ENCODE measurements at regions not wholly inside any gene's neighbourhood (a gene's known extent, or its start where the extent isn't known, plus 50 kb on each side); places are given as distances from the start of the nearest gene placed in this dataset.
A peak's percentile ranks its signal among the peaks of the same experiment; 100 is the strongest.
"Not testable (repeated sequence)": the region's sequence is repeated elsewhere in the genome, so short reads cannot be mapped to it uniquely, and the experiment has no call there.

DNA sequence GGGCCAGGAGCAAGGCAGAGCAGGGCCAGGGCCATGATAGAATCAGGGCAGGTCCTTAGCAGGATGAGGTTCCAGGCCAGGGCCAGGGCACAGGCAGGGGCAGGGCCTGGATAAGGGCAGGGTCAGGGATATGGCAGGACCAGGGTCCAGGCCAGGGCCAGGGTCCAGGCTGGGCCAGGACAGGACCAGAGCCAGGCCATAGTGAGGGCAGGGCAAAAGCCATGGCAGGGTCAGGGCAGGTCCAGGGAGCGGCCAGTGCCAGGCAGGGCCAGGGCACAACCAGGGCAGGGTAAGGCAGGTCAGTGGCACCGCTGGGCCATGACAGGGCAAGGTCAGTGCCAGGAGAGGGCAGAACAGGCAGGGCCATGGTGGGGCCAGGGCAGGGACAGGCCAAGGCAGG, 152.2 kb downstream of the LIPI start:
- no peak for DNase-seq (ENCODE audit: low read depth in 4 of 4, low spot score in 3 of 4)

DNA sequence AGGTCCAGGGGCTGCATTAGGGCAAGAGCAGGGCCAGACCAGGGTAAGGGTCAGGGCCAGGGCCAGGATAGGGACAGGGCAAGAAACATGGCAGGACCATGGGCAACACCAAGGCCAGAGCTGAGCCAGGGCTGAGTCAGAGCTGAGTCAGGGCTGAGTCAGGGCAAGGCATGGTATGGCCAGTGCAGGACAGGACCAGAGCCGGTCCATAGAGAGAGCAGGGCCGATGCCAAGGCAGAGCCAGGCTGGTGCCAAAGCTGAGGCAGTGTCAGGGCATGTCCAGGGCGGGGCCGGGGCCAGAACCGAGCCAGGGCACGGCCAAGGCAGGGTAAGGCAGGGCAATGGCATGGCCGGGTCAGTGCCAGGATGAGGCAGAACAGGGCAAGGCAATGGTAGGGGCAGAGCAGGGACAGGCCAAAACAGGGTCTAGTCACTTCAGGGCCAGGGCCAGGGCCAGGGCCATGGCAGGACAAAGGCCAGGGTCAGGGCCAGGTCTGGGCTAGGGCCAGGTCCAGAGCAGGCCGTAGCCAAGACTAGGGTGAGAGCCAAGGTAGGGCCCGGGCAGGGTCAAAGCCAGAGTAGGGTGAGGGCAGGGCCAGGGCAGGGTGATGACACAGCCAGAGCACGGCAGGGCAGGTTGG, 152.8 kb downstream of the LIPI start:
- not testable (repeated sequence) for DNase-seq (ENCODE audit: low read depth in 4 of 4, low spot score in 3 of 4)

DNA sequence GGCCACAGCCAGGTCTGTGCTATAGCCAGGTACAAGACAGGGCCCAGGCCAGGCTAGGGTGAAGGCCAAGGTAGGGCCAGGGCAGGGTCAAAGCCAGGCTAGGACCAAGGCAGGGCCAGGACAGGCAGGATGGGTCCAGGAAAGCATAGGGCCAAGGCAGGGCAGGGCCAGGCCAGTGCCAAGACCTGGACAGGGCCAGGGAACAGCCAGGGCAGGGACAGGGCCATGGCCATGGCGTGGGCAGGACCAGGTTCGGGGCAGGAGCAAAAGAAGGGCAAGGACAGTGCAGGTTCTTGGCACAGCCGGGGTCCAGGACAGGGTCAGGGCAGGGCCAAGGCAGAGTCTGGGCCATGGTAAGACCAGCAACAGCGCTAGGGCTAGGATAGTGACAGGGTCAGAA, 153.4 kb downstream of the LIPI start:
- no peak for DNase-seq (ENCODE audit: low read depth in 4 of 4, low spot score in 3 of 4)

DNA sequence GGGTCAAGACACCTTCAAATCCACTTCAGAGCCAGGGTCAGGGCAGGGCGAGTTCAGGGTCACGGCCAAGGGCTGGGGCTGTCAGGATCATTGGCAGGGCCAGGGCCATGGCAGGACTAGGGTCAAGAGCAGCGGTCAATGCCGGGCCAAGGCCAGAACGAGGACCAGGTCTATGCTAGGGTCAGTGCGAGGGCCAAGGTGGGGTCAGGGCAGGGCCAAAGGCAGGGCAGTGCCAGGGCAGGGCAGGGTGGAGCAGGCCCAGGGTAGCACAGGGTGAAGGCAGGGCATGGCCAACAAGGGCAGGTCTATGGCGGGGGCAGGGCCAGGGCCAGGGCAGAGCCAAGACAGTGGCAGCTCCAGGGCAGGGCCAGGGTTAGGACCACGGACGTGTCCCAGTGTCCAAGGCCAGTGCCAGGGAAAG, 154.0 kb downstream of the LIPI start:
- DNase-seq (ENCODE audit: low read depth in 4 of 4, low spot score in 3 of 4): no peak

DNA sequence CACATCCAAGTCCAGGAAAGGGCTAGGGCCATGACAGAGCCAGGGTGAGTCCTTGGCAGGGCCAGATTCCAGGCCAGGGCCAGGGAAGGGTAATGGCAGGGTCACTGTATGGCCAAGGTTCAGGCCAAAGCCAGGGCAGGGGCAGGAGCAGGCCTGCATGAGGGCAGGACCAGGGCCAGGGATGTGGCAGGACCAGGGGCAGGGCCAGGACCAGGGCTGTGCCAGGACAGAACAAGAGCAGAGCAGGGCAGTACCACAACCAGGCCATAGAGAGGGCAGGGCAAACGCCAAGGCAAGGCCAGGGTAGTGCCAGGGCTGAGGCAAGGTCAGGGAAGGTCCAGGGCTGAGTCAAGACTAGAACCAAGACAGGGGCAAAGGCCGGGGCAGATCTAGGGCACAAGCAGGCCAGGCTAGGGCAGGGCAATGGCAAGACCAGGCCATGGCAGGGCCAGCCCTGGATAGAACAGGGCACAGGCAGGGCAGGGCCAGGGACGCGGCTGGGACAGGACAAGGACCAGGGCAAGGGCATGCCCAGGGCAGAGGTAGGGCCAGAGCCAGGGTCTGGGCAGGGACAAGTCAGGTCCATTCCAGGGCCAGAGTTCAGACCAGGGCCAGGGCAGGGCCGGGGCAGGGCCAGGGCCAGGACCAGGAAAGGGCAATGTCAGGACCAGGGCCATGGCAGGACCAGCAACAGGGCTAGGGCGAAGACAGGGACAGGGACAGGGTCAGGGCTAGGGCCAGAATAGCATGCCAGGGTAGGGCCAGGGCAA, 154.8 kb downstream of the LIPI start:
- not testable (repeated sequence) for DNase-seq (ENCODE audit: low read depth in 4 of 4, low spot score in 3 of 4)

DNA sequence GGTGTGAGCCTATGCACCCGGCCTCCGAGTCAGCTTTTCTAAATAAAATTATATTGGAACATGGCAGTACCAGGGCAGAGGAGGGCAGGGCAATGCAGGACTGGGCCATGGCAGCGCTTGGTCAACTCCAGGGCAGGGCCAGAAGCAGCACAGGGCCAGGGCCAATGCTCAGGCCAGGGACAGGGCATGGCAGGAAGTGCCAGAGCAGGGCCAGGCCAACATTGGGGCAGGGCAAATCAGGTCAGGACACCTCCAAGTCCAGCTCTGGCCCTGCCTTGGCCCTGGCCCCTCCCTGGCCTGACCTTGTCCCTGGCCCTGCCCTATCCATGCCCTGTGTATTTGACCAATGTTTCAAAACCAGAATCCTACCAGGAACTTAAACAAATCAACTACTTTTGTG, 156.1 kb downstream of the LIPI start:
- no peak for DNase-seq (ENCODE audit: low read depth in 4 of 4, low spot score in 3 of 4)

DNA sequence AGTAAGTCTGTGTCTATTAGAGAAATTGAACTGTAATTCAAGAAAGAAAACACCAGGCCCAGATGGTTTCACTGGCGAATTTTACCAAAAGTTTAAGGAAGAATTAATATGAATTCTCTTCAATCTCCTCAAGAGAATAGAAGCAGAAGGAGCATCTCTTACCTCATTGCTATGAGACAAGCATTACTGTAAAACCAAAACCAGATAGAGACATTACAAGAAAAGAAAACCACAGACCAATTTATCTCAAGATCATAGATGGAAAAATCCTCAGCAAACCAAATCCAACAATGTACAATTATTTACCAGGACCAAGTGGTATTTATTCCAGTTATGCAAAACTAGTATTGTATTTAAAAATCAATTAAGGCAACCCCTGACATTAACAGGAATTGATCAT, 160.6 kb downstream of the LIPI start:
- no peak for DNase-seq (ENCODE audit: low read depth in 4 of 4, low spot score in 3 of 4)

DNA sequence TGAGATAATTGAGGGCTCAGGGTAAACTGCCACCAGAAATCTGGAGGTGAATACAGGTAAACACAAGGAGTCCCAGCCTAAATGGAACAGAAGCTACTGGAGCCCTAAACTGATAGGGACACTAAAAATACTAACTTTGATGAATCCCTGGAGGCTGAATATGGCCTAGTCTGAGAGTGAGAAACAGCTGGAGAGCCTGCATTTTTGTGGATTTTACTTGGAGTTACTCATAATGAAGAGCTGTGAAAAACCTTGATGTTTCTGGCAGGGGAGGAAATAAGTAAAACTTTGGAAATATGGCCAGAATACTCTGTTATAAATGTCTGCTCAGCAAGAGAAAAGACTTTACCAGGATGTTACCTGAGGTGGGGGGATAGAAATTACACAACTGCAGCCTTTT, 164.4 kb downstream of the LIPI start:
- DNase-seq (ENCODE audit: low read depth in 4 of 4, low spot score in 3 of 4): no peak

DNA sequence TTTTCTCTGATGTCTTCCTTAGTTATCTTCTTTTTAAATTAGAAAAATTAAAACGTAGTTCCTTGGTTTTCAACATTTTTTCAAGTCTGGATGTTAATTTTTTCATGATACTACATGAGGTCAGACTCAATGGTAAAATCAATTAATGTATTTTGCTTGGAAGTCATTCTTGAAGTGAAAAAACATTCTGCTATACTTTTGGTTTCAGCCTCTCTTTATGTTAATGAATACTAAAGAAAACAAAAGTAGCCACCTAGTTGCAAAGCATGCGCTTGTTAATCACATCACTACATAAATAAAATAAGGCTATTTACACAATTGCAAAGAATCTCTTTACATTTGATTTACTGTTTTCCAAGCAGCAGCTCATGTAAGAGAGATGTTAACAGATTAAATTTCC, 170.4 kb downstream of the LIPI start:
- no peak for DNase-seq (ENCODE audit: low read depth in 4 of 4, low spot score in 3 of 4)

DNA sequence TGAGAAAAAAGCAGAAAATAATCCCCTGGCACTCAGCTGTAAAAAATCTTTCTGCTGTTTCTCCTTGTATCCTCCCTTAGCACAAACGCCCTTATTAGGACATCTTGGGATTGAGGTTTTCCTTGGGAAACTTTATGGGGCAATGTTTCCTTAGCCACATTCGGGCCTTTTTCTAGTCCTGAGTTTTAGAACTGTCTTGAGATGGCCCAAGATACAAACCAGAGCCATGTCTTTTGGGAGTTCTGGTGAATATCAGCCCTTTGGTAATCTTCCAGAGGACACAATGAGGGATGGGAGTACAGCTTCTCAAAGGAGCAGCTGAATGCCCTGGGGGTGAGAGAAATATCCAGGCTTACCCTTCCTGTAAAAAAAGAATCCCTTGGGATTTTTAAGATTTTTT, 182.1 kb downstream of the LIPI start:
- not testable (repeated sequence) for DNase-seq (ENCODE audit: low read depth in 4 of 4, low spot score in 3 of 4)

DNA sequence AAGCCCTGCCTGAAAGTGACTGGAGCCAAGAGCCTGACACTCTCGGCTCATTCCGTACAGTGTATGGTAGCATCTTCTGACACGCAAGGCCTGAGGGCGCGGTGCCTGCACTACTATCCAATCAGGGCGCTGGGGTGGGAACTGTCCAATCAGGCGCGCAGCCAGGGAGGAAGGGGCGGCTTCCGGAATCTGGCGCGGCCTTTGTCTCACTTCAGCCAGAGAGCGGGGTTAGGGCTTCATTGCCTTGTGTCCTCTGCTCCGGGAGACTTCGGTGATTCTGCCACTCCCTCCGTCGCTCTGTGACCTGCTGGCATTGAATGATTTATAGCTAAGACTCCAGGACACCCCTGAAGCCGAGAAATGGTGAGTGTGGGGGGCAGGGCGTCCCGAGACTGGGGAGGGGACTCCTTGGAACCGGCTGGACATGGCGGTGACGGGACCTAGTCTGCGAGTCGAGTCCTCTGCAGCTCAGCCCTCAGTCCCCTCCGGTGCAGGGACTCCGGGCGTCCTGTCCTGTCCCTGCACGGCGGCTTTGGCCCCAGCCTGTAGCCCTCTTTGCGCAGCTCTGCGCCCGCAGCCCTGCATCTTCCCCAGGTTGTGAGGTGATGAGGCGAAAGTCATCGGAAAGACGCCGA, 183.4 kb downstream of the LIPI start:
- peak; percentile 57 to 69 (median 62) for DNase-seq (ENCODE audit: low read depth in 4 of 4, low spot score in 3 of 4)

DNA sequence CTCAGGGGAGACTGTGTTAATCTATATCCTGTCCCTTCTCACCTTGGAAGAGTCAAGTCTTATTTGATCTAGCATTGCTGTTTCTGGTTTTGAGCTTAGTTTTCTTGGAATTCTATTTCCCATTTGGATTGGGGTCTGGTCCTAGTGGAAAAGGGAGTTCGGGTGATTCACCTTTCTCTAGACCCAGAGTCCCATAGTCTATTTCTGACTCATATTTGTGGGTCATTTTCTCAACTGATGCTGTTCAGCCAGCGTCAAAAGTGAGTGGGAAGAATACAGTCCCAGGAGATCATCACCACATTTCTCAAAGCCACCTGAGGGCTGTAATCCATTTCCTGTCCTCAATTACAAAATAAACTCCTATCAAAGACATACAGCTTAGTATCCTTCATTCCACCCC, 190.6 kb downstream of the LIPI start:
- DNase-seq (ENCODE audit: low read depth in 4 of 4, low spot score in 3 of 4): not testable (repeated sequence)

DNA sequence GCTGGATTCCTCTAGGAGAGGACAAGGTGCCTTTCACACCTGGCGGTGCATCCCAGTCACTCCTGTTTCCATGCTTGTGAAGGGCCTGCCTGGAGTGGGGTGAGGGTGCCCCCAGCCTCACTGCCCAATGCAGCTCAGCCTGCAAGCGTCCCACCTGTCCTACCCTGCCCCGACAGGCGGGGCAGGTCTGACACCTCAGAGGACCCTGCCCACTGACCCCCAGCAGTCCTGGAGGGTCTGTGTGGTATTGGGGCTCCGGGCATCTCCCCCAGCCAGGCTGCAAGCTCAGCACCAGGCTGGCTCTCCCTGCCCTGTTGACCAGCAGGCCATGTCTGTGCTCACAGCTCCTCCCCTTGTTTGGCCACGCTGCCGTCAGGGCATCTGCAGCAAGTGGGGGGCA, 194.9 kb downstream of the LIPI start:
- not testable (repeated sequence) for DNase-seq (ENCODE audit: low read depth in 4 of 4, low spot score in 3 of 4)

DNA sequence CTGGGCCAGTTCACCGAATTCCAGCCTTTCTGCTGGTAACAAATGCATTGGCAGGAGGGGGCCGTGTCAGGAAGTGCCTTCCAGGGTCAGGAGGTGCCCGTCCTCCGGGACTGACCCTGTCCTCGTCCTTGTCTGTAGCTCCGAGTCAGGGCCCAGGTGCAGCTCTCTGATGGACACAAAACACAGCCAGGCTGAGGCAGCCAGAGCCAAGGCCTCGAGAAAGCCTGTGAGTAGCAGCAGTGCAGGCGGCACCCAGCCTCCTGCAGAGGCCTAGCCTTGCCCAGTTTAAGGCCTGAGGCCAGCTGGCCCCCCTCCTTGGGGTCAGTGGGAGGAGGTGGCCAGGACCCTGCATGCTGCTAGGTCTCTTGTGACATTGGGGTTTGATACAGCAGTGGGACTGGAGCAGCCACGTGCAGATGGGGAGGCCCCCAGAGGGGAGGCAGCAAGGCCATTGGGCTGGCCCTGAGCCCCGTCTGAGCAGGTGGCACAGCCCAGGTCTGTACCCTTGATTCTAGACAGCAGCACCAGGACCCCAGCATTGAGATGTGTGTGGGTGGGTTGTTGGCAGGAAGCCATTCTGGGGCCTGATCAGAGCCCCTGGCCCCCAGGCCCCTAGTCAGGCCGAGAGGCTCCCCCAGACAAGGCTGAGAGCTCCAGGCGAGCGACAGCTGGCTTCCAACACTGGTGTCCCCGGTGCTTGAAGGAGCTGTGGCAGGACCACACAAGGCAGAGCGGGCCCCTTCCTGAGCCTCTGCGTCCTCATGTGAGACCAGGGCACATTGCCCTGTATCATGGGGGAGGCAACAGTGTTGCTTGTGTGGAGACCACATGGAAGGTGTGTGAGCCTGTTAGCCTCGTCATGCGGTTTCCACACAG, 196.9 kb downstream of the LIPI start:
- DNase-seq (ENCODE audit: low read depth in 4 of 4, low spot score in 3 of 4): not testable (repeated sequence)

DNA sequence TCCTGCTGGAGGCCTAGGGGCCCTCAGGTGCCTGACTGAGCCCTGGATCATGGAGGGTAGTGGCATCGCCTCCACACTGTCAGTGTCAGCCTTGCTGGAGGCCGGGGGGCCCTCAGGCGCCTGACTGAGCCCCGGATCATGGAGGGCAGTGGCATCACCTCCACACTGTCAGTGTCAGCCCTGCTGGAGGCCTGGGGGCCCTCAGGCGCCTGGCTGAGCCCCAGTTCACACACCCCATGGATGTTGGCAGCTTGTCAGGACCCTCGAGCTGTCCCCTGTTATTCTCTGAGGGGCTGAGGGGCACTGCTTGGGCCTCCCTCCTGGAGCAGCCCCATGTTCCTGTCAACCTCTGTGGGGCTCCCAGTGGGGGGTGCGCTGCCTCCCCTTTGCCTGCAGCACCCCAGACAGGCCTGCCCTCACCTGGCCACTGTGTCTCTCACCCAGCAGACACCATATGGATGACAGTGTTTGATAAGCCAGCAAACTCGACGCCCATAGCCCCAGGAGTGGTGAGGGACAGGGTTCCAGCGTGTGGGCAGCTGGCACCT, 197.6 kb downstream of the LIPI start:
- no peak for DNase-seq (ENCODE audit: low read depth in 4 of 4, low spot score in 3 of 4)

DNA sequence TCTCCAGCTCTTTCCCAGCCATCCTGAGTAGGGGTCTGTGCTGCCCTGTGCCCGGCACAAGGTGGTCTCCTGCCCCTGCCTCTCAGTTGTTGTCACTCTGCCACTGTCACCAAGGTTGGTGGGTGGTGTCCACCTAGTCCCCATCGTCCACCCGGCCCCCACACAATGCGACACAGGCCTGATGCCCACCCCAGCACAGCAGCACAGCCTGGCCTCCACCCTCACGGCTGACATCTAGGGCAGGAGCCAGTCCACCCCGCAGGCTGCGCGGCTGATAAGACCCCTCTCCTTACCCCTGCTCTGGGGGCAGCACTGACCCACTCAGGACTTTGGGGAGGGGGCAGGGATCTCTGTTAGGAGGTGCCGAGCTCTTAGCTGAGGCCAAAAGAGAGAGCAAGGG, 198.3 kb downstream of the LIPI start:
- DNase-seq (ENCODE audit: low read depth in 4 of 4, low spot score in 3 of 4): no peak

DNA sequence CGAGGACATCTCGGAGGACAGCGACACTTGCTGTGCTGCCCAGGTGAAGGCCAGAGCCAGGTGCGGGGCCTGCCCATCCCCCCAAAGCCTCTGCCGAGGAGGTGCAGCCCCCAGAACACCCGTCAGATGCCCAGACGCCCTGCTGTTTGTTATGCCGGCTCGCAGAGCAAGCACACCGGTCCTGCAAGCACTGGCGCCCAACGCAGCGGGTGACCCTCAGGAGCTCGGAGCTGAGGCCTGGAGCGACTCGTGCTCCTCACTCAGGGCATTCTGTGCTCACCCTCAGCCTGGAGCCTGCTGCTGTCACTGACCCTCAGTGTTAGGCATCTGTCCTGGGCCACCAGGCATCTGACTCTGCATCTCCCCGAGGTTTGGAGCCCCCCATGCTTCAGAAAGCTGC, 199.0 kb downstream of the LIPI start:
- not testable (repeated sequence) for DNase-seq (ENCODE audit: low read depth in 4 of 4, low spot score in 3 of 4)

DNA sequence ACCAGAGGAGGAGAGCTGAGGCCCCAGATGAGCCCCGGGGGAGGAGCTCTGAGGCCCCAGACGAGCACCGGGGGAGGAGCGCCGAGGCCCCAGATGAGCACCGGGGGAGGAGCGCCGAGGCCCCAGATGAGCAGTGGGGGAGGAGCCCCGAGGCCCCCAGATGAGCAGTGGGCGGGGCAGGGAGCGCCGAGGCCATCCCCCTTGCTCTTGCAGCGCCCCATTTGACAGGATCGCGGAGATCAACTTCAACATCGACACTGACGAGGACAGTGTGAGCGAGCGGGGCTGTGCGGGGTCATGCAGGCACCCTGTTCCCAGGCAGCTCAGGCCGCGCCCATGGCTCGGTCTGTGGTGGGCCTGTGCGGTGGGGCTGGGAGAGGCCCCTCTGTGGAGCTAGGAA, 199.6 kb downstream of the LIPI start:
- not testable (repeated sequence) for DNase-seq (ENCODE audit: low read depth in 4 of 4, low spot score in 3 of 4)

DNA sequence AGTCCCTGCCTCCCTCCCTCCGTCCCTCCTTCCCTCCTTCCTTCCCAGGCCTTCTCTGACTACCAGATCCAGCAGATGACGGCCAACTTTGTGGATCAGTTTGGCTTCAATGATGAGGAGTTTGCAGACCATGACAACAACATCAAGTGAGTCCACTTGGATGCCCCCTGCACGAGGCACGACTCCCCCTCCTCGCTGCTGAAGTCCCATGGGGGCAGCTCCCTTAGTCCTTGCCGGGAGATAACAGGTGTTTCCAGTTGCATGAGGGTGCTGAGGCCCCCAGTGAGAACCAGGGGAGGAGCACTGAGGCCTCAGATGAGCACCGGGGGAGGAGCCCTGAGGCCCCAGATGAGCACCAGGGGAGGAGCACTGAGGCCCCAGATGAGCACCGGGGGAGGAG, 200.0 kb downstream of the LIPI start:
- DNase-seq (ENCODE audit: low read depth in 4 of 4, low spot score in 3 of 4): no peak

DNA sequence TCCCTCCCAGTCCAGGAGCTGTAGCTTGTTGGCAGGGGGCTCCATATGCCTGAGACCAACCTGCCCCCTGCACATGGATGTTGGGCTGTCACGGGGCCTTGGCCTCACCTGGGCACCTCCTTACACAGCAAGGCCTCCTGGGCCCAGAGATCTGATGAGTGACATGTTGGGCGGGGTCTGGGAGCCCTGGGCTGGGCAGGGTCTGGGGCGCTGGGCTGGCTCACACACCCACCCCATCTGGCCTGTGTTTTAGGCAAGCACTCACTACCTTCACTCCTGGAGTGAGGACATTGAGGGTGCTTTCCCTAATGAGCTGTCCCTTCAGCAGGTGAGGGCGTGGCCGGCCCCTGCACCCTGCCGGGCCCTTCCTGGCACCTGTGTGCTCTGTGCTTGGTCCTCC, 200.8 kb downstream of the LIPI start:
- not testable (repeated sequence) for DNase-seq (ENCODE audit: low read depth in 4 of 4, low spot score in 3 of 4)

All from left renal pelvis (tissue), 4 donors.